GM13977 (cell line): ENCODE measurements at regions not wholly inside any gene's neighbourhood (a gene's known extent, or its start where the extent isn't known, plus 50 kb on each side); places are given as distances from the start of the nearest gene placed in this dataset.

Source experiments
- DNase-seq: peaks from one replicate; pipeline ENCODE4 v3.0.0; 2012; ENCODE audit warnings: low spot score
- CTCF ChIP-seq: IDR thresholded peaks from 2 replicates; pipeline ENCODE4 v1.5.1; 2012; ENCODE audit warnings: mild to moderate bottlenecking, control low read depth; ENCODE audit not compliant: insufficient read depth; ENCODE audit errors: extremely low read depth, missing control alignments
- in situ Hi-C: fragments of 300-500 bp; cut with MboI; formaldehyde crosslinking; loops from one replicate; pipeline ENCODE4 v1.12.0; 2022; ENCODE audit warnings: low sequenced_read_pairs, low pct_unique_long_range_greater_than_20kb, mixed read lengths, inconsistent platforms; ENCODE audit not compliant: unreplicated experiment

GRCh38 chr12:75974323-75975187 lies 57.0 kb downstream of the PHLDA1 start:
- in situ Hi-C loops = no loop called here
- TF ChIP-seq CTCF = no peak

GRCh38 chr12:75971253-75971652 lies 60.3 kb downstream of the PHLDA1 start:
- in situ Hi-C loops = no loop called here
- TF ChIP-seq CTCF = no peak
- DNase-seq = no peak

More at GRCh38 chr12:75974323-75975187, 57.0 kb downstream of the PHLDA1 start:
- DNase-seq = no peak

GRCh38 chr12:75970310-75970709 lies 61.3 kb downstream of the PHLDA1 start:
- DNase-seq = no peak
- in situ Hi-C loops = no loop called here
- TF ChIP-seq CTCF = no peak

- DNase-seq = no peak
- TF ChIP-seq CTCF = no peak
- in situ Hi-C loops = no loop called here
Measured at GRCh38 chr12:75969768-75970167, 61.8 kb downstream of the PHLDA1 start.

- in situ Hi-C loops = no loop called here
- DNase-seq = no peak
- TF ChIP-seq CTCF = no peak
Measured at GRCh38 chr12:75965661-75966060, 65.9 kb downstream of the PHLDA1 start.

- no peak for TF ChIP-seq CTCF
- DNase-seq = no peak
- in situ Hi-C loops = no loop called here
Measured at GRCh38 chr12:75964150-75964549, 67.4 kb downstream of the PHLDA1 start.
